ENCODE measurements at regions not wholly inside any gene's neighbourhood (a gene's known extent, or its start where the extent isn't known, plus 50 kb on each side); places are given as distances from the start of the nearest gene placed in this dataset.

DNA sequence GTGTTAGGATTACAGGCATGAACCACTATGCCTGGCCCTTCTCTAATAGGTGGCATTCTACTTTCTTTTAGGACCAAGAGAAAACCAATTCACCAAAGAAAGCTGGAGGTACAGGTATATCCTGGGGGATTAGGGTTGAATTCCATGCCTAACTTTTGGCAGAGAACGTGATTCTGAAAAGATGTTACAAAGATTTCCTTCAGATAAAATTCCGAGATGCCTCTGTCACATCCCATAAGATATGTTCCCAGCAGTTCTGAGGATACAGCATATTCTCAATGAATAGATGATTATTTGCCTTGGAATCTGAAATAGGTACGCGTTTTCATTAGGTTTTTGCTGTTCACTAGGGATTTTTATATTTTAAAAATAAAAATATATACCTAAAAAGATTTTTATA lies 111.9 kb upstream of the KRAS start:
- FAIRE-seq (no peak), DNase-seq (ENCODE audit: low read depth, low spot score) (no peak), ATAC-seq (no peak)
- no TSS peak for BruUV-seq (replicated peaks)
- ChIA-PET CTCF (no interaction called here), RAD21 (ENCODE audit: unreplicated experiment) (interaction anchor here (0.7 to 3.2 kb wide), 4 partner anchors 10 to 39 kb away, joined by 4 to 7 read pairs (median 4); no protein-coding TSS in a partner anchor), POLR2A (interaction anchor here (0.6 to 1.1 kb wide), 3 partner anchors 41 to 262 kb away, joined by 3 to 7 read pairs (median 6); no protein-coding TSS in a partner anchor), SMC1A (ENCODE audit: uncharacterized antibody, unreplicated experiment) (interaction anchor here (1.2 to 5.6 kb wide), 3 partner anchors 14 to 122 kb away, joined by 8 to 64 read pairs (median 40); no protein-coding TSS in a partner anchor)
- Histone ChIP-seq H3K27ac (ENCODE audit: control insufficient read depth, insufficient read depth) (no peak overlapping the region), H4K20me1 (ENCODE audit: control insufficient read depth, insufficient read depth) (no peaks in the 10 kb centered on the region), H3K27me3 (replicated peaks in 1 of 2; ENCODE audit: control insufficient read depth in 2 of 2, insufficient read depth in 2 of 2, low read length in 1 of 2) (no peaks in the 10 kb centered on the region; a peak in 1 of 4 replicates), H2AFZ (ENCODE audit: control insufficient read depth, low read depth, low read length) (no peak overlapping the region), H3K9me3 (replicated peaks; ENCODE audit: control insufficient read depth, insufficient read depth, low read length) (no peaks in the 10 kb centered on the region; the same call in 2 of the 3 replicates), H3K36me3 (ENCODE audit: control insufficient read depth in 2 of 2, insufficient read depth in 2 of 2, low read length in 1 of 2) (no peaks in the 10 kb centered on the region), H3K9ac (ENCODE audit: control insufficient read depth, insufficient read depth, low read length) (no peak overlapping the region), H3K4me1 (ENCODE audit: control insufficient read depth, insufficient read depth, low read length) (peaks cover 8% of the 10 kb centered on the region), H3K4me2 (ENCODE audit: control insufficient read depth, insufficient read depth) (no peak overlapping the region), H3K4me3 (no peak overlapping the region), H3K79me2 (ENCODE audit: control insufficient read depth, insufficient read depth, low read length) (no peaks in the 10 kb centered on the region)
- in situ Hi-C loops (cut with MboI) (no loop called here), intact Hi-C loops (cut with micrococcal nuclease; ENCODE audit: unreplicated experiment) (no loop called here)
- TF ChIP-seq SMAD5 (IDR thresholded peaks at IDR 0.05; ENCODE audit: low read depth) (no peak), MXI1 (IDR thresholded peaks at IDR 0.05; ENCODE audit: low read depth, low read length) (no peak), CBFB (IDR thresholded peaks at IDR 0.05; ENCODE audit: low read depth) (no peak), STAT3 (IDR thresholded peaks at IDR 0.05; ENCODE audit: low read depth, low read length) (no peak), BRCA1 (IDR thresholded peaks at IDR 0.05; ENCODE audit: low read depth, low read length) (no peak), HCFC1 (IDR thresholded peaks at IDR 0.05; ENCODE audit: low read length) (no peak), ZNF207 (IDR thresholded peaks at IDR 0.05; ENCODE audit: borderline replicate concordance) (no peak), IKZF1 (conservative IDR thresholded peaks at IDR 0.05) (no peak), GATAD2B (conservative IDR thresholded peaks at IDR 0.05; ENCODE audit: low read depth) (no peak), YBX1 (IDR thresholded peaks at IDR 0.05) (no peak)
- TF ChIP-seq, protein P1, sequence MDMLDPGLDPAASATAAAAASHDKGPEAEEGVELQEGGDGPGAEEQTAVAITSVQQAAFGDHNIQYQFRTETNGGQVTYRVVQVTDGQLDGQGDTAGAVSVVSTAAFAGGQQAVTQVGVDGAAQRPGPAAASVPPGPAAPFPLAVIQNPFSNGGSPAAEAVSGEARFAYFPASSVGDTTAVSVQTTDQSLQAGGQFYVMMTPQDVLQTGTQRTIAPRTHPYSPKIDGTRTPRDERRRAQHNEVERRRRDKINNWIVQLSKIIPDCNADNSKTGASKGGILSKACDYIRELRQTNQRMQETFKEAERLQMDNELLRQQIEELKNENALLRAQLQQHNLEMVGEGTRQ (IDR thresholded peaks at IDR 0.05; ENCODE audit: borderline replicate concordance, low read depth, low read length), result no peak
- TF ChIP-seq, protein P2, sequence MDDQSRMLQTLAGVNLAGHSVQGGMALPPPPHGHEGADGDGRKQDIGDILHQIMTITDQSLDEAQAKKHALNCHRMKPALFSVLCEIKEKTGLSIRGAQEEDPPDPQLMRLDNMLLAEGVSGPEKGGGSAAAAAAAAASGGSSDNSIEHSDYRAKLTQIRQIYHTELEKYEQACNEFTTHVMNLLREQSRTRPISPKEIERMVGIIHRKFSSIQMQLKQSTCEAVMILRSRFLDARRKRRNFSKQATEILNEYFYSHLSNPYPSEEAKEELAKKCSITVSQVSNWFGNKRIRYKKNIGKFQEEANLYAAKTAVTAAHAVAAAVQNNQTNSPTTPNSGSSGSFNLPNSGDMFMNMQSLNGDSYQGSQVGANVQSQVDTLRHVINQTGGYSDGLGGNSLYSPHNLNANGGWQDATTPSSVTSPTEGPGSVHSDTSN (IDR thresholded peaks at IDR 0.05; ENCODE audit: insufficient replicate concordance, low read depth, low read length), result no peak
- TF ChIP-seq, protein P3, sequence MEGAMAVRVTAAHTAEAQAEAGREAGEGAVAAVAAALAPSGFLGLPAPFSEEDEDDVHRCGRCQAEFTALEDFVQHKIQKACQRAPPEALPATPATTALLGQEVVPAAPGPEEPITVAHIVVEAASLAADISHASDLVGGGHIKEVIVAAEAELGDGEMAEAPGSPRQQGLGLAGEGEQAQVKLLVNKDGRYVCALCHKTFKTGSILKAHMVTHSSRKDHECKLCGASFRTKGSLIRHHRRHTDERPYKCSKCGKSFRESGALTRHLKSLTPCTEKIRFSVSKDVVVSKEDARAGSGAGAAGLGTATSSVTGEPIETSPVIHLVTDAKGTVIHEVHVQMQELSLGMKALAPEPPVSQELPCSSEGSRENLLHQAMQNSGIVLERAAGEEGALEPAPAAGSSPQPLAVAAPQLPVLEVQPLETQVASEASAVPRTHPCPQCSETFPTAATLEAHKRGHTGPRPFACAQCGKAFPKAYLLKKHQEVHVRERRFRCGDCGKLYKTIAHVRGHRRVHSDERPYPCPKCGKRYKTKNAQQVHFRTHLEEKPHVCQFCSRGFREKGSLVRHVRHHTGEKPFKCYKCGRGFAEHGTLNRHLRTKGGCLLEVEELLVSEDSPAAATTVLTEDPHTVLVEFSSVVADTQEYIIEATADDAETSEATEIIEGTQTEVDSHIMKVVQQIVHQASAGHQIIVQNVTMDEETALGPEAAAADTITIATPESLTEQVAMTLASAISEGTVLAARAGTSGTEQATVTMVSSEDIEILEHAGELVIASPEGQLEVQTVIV (IDR thresholded peaks at IDR 0.05; ENCODE audit: borderline replicate concordance, partially characterized antibody), result no peak
- 89% methylated on average over 4 of the region's 4 CpGs for WGBS (ENCODE audit: insufficient coverage, insufficient replicate concordance, low lambda C conversion rate, missing lambda C conversion rate)
